Liver (tissue), 8 donors: ENCODE measurements at regions not wholly inside any gene's neighbourhood (a gene's known extent, or its start where the extent isn't known, plus 50 kb on each side); places are given as distances from the start of the nearest gene placed in this dataset.

ENCODE experiments used
- DNase-seq: peaks from one replicate; pipeline ENCODE4 v3.0.0-alpha.2; 2017; ENCODE audit warnings: low spot score
- H3K27ac ChIP-seq, 2 donors: one replicate each; pipeline ENCODE4 v1.7.0; 2013; ENCODE audit warnings: inconsistent platforms in 2 of 2, low read length in 2 of 2, control low read depth in 1 of 2, low read depth in 1 of 2, mild to moderate bottlenecking in 1 of 2
- H3K27me3 ChIP-seq, 4 donors: one replicate each; pipeline versions ENCODE4 v1.6.1 to v1.7.0; 2013; ENCODE audit warnings: low read length in 3 of 4, inconsistent platforms in 1 of 4, mild to moderate bottlenecking in 1 of 4, moderate library complexity in 1 of 4; ENCODE audit not compliant: control insufficient read depth in 4 of 4, insufficient read depth in 4 of 4
- H3K36me3 ChIP-seq, 4 donors: one replicate each; pipeline versions ENCODE4 v1.6.1 to v1.7.0; 2013; ENCODE audit warnings: low read length in 3 of 4, mild to moderate bottlenecking in 3 of 4, low read depth in 1 of 4, moderate library complexity in 1 of 4; ENCODE audit not compliant: control insufficient read depth in 4 of 4, insufficient read depth in 3 of 4
- H3K4me1 ChIP-seq, 4 donors: one replicate each; pipeline versions ENCODE4 v1.6.1 to v1.7.0; 2013; ENCODE audit warnings: low read length in 3 of 4, mild to moderate bottlenecking in 3 of 4, moderate library complexity in 1 of 4; ENCODE audit not compliant: control insufficient read depth in 4 of 4, insufficient read depth in 4 of 4
- H3K4me3 ChIP-seq, 3 donors: one replicate each; pipeline versions ENCODE4 v1.6.1 to v1.7.0; 2013; ENCODE audit warnings: low read length in 3 of 3, control low read depth in 1 of 3, low read depth in 1 of 3, mild to moderate bottlenecking in 1 of 3
- H3K9ac ChIP-seq, 2 donors: one replicate each; pipeline ENCODE4 v1.7.0; 2013; ENCODE audit warnings: low read length in 2 of 2, mild to moderate bottlenecking in 2 of 2, moderate library complexity in 2 of 2, control low read depth in 1 of 2, low read depth in 1 of 2
- H3K9me3 ChIP-seq, 4 donors: one replicate each; pipeline versions ENCODE4 v1.6.1 to v1.7.0; 2013; ENCODE audit warnings: low read length in 3 of 4; ENCODE audit not compliant: control insufficient read depth in 4 of 4
- EGR1 ChIP-seq, 2 donors: IDR thresholded peaks; 2 replicates each; pipeline ENCODE4 v1.6.1; 2016 to 2018; ENCODE audit warnings: antibody characterized with exemption in 2 of 2, low read depth in 2 of 2
- FOXA1 ChIP-seq: IDR thresholded peaks from 2 replicates; pipeline ENCODE4 v1.6.1; 2016; ENCODE audit warnings: antibody characterized with exemption
- FOXA2 ChIP-seq: IDR thresholded peaks from 2 replicates; pipeline ENCODE4 v1.6.1; 2016; ENCODE audit warnings: antibody characterized with exemption
- GABPA ChIP-seq, 2 donors: IDR thresholded peaks in 1 of 2; conservative IDR thresholded peaks in 1 of 2; 2 replicates each; pipeline ENCODE4 v1.6.1; 2016; ENCODE audit warnings: antibody characterized with exemption in 2 of 2, mild to moderate bottlenecking in 1 of 2, moderate library complexity in 1 of 2
- HNF4A ChIP-seq, 2 donors: conservative IDR thresholded peaks; 2 replicates each; pipeline ENCODE4 v1.6.1; 2016; ENCODE audit warnings: antibody characterized with exemption in 2 of 2, mild to moderate bottlenecking in 2 of 2
- HNF4G ChIP-seq: IDR thresholded peaks from 2 replicates; pipeline ENCODE4 v1.6.1; 2016; ENCODE audit warnings: antibody characterized with exemption
- JUND ChIP-seq, 2 donors: IDR thresholded peaks; 2 replicates each; pipeline ENCODE4 v1.6.1; 2016; ENCODE audit warnings: antibody characterized with exemption in 2 of 2
- NR2F2 ChIP-seq: IDR thresholded peaks from 2 replicates; pipeline ENCODE4 v1.6.1; 2016; ENCODE audit warnings: antibody characterized with exemption
- RAD21 ChIP-seq, 2 donors: IDR thresholded peaks; 2 replicates each; pipeline ENCODE4 v1.6.1; 2016; ENCODE audit warnings: antibody characterized with exemption in 2 of 2, mild to moderate bottlenecking in 2 of 2
- RXRA ChIP-seq, 2 donors: IDR thresholded peaks; 2 replicates each; pipeline ENCODE4 v1.6.1; 2017 to 2018; ENCODE audit warnings: antibody characterized with exemption in 2 of 2, mild to moderate bottlenecking in 1 of 2
- SP1 ChIP-seq: IDR thresholded peaks from 2 replicates; pipeline ENCODE4 v1.6.1; 2018; ENCODE audit warnings: antibody characterized with exemption, mild to moderate bottlenecking
- TAF1 ChIP-seq: conservative IDR thresholded peaks from 2 replicates; pipeline ENCODE4 v1.6.1; 2016; ENCODE audit warnings: antibody characterized with exemption, mild to moderate bottlenecking
- YY1 ChIP-seq: IDR thresholded peaks from 2 replicates; pipeline ENCODE4 v1.6.1; 2016; ENCODE audit warnings: antibody characterized with exemption, mild to moderate bottlenecking
- WGBS: extraction: QIAGEN DNeasy Blood & Tissue Kit; methylation state at CpG from one replicate; pipeline ENCODE4 v1.1.7; 2013; 5-methylcytosine and 5-hydroxymethylcytosine counted together
- TF ChIP-seq, protein P1 (sequence below): IDR thresholded peaks from 2 replicates; pipeline ENCODE4 v1.6.1; 2016; ENCODE audit warnings: antibody characterized with exemption
- TF ChIP-seq, protein P2 (sequence below): fragments of 150-350 bp; IDR thresholded peaks from 2 replicates; pipeline ENCODE4 v1.5.1; 2017; ENCODE audit warnings: improper control_type of control experiment, low read depth, low read length; ENCODE audit not compliant: missing input control
- TF ChIP-seq, protein P3 (sequence below): IDR thresholded peaks from 2 replicates; pipeline ENCODE4 v1.6.1; 2016; ENCODE audit warnings: antibody characterized with exemption, mild to moderate bottlenecking
- TF ChIP-seq, protein P4 (sequence below): IDR thresholded peaks from 2 replicates; pipeline ENCODE4 v1.6.1; 2016; ENCODE audit warnings: antibody characterized with exemption
- TF ChIP-seq, protein P5 (sequence below): IDR thresholded peaks from 2 replicates; pipeline ENCODE4 v1.6.1; 2016; ENCODE audit warnings: antibody characterized with exemption
- donor health status: healthy.
- donor health status: healthy.
- donor health status: healthy.
- donor health status: healthy.
- donor health status: healthy.

DNA sequence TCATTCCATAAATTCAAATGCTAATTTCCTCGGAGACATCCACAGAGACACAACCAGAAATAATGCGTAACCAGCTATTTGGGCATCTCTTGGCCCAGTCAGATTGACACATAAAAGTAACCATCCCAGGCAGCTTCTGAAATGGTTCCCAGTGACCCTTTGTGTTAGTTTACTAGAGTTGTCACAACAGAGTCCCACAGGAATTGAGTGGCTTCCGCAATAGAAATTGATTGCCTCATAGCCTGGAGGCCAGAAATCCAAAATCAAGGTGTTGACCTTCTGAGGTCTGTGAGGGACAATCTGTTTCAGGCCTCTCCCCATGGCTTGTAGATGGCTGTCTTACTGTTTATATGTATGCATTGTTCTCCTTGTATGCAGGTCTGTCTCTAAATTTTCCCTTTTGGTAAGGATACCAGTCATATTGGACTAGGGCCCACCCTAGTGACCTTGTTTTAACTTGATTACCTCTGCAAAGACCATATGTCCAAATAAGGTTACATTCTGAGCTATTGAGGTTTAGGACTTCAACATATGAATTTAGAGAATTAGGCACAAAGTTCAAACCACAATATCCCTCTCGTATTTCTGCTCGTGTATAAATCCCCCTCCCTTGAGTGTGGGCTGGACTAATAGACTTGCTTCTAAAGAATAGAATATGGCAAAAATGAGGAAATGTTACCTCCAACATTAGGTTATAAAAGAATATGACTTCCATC is 78.2 kb upstream of the FGGY start:
- peak in 1 of 2 donors; percentile 68 for TF ChIP-seq GABPA (IDR thresholded peaks at IDR 0.05 in 1 of 2, conservative IDR thresholded peaks at IDR 0.05 in 1 of 2)
- TF ChIP-seq HNF4G, result peak; percentile 52
- peak; percentile 87 for TF ChIP-seq YY1
- TF ChIP-seq, protein P1, sequence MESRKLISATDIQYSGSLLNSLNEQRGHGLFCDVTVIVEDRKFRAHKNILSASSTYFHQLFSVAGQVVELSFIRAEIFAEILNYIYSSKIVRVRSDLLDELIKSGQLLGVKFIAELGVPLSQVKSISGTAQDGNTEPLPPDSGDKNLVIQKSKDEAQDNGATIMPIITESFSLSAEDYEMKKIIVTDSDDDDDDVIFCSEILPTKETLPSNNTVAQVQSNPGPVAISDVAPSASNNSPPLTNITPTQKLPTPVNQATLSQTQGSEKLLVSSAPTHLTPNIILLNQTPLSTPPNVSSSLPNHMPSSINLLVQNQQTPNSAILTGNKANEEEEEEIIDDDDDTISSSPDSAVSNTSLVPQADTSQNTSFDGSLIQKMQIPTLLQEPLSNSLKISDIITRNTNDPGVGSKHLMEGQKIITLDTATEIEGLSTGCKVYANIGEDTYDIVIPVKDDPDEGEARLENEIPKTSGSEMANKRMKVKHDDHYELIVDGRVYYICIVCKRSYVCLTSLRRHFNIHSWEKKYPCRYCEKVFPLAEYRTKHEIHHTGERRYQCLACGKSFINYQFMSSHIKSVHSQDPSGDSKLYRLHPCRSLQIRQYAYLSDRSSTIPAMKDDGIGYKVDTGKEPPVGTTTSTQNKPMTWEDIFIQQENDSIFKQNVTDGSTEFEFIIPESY, result peak; percentile 86
- peak; percentile 94 to 98 for TF ChIP-seq RXRA (IDR thresholded peaks at IDR 0.05)
- TF ChIP-seq, protein P2, sequence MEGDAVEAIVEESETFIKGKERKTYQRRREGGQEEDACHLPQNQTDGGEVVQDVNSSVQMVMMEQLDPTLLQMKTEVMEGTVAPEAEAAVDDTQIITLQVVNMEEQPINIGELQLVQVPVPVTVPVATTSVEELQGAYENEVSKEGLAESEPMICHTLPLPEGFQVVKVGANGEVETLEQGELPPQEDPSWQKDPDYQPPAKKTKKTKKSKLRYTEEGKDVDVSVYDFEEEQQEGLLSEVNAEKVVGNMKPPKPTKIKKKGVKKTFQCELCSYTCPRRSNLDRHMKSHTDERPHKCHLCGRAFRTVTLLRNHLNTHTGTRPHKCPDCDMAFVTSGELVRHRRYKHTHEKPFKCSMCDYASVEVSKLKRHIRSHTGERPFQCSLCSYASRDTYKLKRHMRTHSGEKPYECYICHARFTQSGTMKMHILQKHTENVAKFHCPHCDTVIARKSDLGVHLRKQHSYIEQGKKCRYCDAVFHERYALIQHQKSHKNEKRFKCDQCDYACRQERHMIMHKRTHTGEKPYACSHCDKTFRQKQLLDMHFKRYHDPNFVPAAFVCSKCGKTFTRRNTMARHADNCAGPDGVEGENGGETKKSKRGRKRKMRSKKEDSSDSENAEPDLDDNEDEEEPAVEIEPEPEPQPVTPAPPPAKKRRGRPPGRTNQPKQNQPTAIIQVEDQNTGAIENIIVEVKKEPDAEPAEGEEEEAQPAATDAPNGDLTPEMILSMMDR, result no peak
- TF ChIP-seq JUND (IDR thresholded peaks at IDR 0.05), result peak; percentile 26 to 88
- TF ChIP-seq, protein P3, sequence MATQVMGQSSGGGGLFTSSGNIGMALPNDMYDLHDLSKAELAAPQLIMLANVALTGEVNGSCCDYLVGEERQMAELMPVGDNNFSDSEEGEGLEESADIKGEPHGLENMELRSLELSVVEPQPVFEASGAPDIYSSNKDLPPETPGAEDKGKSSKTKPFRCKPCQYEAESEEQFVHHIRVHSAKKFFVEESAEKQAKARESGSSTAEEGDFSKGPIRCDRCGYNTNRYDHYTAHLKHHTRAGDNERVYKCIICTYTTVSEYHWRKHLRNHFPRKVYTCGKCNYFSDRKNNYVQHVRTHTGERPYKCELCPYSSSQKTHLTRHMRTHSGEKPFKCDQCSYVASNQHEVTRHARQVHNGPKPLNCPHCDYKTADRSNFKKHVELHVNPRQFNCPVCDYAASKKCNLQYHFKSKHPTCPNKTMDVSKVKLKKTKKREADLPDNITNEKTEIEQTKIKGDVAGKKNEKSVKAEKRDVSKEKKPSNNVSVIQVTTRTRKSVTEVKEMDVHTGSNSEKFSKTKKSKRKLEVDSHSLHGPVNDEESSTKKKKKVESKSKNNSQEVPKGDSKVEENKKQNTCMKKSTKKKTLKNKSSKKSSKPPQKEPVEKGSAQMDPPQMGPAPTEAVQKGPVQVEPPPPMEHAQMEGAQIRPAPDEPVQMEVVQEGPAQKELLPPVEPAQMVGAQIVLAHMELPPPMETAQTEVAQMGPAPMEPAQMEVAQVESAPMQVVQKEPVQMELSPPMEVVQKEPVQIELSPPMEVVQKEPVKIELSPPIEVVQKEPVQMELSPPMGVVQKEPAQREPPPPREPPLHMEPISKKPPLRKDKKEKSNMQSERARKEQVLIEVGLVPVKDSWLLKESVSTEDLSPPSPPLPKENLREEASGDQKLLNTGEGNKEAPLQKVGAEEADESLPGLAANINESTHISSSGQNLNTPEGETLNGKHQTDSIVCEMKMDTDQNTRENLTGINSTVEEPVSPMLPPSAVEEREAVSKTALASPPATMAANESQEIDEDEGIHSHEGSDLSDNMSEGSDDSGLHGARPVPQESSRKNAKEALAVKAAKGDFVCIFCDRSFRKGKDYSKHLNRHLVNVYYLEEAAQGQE, result peak; percentile 75
- TF ChIP-seq FOXA2, result peak; percentile 83
- TF ChIP-seq FOXA1, result peak; percentile 78
- peak; percentile 89 to 94 for TF ChIP-seq HNF4A (conservative IDR thresholded peaks at IDR 0.05)
- TF ChIP-seq EGR1 (IDR thresholded peaks at IDR 0.05; ENCODE audit: low read depth in 2 of 2), result peak in 1 of 2 donors; percentile 49
- TF ChIP-seq NR2F2, result peak; percentile 85
- TF ChIP-seq, protein P4, sequence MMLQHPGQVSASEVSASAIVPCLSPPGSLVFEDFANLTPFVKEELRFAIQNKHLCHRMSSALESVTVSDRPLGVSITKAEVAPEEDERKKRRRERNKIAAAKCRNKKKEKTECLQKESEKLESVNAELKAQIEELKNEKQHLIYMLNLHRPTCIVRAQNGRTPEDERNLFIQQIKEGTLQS, result peak; percentile 89
- no peak for TF ChIP-seq TAF1
- TF ChIP-seq SP1, result peak; percentile 91
- TF ChIP-seq RAD21 (IDR thresholded peaks at IDR 0.05), result peak; percentile 68
- TF ChIP-seq, protein P5, sequence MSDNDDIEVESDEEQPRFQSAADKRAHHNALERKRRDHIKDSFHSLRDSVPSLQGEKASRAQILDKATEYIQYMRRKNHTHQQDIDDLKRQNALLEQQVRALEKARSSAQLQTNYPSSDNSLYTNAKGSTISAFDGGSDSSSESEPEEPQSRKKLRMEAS, result peak; percentile 96
- H3K9ac ChIP-seq, result no peak overlapping the region
- WGBS, result 47% methylated on average over 5 of the region's 5 CpGs
- no peaks in the 10 kb centered on the region for H3K36me3 ChIP-seq
- peaks cover 5 to 24% (median 13%) of the 10 kb centered on the region in 4 donors for H3K4me1 ChIP-seq
- no peak for DNase-seq
- H3K27me3 ChIP-seq, result no peaks in the 10 kb centered on the region
- H3K9me3 ChIP-seq, result no peaks in the 10 kb centered on the region
- H3K4me3 ChIP-seq, result no peak overlapping the region
- peak overlapping the region; percentile 61 to 76 for H3K27ac ChIP-seq
